Left renal cortex interstitium (tissue), 4 donors: ENCODE measurements at regions not wholly inside any gene's neighbourhood (a gene's known extent, or its start where the extent isn't known, plus 50 kb on each side); places are given as distances from the start of the nearest gene placed in this dataset.

Experiments used
- DNase-seq, 4 donors: peaks; one replicate each; pipeline ENCODE4 v3.0.0-alpha.2; 2013; ENCODE audit warnings: low read depth in 4 of 4, low spot score in 2 of 4, missing footprints in 1 of 4

DNA sequence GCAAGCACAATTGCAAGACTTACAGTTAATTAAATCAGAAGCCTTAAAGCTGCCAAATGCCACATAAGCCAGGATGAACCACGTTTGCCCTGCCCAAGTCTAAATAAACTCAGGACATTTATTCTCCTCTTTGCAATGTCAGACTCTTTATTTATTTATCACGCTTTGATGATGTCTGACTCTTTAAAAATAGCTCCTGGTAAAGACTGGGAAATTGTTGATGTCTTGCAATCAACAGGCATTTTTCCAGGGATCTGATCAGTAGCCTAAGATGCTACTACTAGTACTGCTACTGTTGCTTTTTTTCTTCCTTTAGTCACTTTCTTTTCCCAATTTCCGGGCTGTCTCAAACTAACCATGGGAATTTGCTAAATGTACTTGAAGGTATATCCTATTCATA, 365.8 kb upstream of the MARCKS start:
- no peak for DNase-seq

DNA sequence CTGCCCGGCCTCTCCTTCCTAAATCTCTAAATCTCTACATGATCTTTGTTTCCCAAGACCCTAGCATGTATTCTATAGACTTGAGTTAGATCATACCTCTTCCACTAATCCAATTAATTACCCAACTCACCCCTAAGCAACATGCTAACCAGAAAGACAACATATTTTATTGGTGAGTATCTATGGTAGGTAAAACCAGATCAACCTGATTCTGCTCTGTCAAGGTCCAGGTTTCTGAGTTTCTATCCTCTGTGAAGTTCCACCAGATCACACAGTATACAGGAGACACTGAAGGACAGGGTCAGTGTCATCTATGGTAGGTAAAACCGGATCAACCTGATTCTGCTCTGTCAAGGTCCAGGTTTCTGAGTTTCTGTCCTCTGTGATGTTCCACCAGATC, 363.2 kb upstream of the MARCKS start:
- DNase-seq: no peak

DNA sequence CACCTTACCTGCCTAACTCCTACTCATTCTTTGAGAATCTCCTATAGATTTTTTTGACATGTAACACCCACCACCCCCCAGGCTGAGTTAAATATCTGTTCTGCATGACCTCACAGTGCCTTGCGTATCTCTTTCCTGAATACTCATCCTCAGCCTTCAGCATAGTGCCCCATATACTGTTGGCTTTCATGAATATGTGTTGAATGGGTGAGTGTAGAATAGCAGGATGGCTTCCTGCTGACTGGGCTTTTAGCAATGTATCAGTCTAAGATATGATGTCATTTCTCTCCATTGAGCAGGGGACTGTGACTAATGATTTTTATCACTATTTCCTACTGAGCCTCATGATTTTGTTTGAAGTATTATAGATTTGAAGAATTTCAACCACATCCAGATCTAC, 361.6 kb upstream of the MARCKS start:
- DNase-seq: no peak

DNA sequence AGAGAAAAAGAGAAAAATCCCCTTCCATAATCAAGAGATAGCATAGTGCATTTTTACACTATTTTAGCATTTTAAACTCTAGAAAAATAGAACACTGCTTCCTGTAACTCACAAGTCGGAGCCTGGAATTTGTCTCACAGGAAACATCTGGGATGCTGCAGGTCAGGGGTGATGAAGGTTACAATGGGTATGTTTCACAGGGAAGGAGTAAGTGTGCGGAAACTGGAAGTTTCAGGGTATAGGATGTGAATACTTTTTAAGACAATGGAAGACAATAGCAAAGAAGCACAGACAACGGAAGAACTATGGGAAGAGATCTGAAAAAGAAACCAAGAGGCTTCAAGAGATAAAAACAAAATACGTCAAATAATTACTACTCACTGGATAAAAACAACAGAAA, 361.0 kb upstream of the MARCKS start:
- no peak for DNase-seq

DNA sequence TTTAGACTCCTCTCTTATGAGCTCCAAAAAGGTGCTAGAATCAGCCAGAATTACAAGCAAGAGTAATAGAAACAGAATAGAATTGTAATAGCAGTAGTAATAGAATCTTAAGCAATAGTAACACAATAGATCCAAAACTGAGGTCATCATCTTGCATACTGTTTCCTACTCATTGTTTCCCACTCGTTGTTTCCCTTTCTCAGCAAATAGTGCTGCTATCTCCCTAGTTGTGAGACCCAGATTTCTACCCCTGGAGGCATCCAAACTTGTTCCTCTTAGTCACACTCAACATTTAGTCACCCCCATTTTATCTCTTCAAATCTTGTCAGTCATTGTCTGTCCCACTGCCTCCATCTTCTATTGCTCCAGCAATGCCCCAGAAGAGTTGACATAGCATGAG, 356.9 kb upstream of the MARCKS start:
- no peak for DNase-seq

DNA sequence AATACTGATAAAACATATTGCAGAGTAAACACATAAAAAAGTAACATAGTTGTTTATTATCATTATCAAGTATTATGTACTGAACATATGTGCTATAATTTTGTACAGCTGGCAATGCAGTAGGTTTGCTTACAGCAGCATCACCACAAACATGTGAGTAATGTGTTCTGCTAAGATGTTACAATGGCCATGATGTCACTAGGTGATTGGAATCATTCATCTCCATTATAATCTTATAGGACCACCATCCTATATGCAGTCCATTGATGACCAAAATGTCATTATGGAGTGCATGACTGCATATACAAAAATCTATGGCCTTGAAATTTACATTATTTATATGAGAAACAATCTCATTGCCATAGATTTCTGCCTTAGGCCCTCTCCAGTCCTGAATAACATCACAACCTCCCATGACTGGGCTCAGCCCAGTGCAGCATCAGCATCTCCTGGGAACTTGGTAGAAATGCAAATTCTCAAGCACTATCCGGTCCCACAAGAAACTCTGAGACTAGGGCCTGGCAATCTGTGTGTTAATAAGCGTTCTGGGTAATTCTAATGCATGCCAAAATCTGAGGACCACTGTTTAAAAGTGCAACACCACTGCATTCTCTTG, 352.0 kb upstream of the MARCKS start:
- DNase-seq: no peak

DNA sequence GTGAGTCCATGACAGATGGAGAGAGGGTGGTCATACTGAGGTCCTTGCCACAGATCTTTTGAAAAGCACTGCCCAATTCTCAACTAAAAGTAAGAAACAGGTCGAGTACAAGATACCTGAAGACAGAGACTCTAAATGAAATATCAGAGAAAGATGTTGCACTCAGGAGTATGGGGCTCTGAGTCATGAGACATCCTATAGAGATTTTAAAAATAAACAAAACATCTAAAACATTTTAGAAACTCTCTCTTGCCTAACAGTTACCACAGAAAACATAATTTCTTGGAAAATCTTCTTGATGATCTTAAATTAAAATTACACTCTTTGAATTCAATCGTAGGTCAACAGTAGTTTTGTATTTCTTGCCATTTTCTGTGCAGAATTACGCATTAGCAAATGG, 348.9 kb upstream of the MARCKS start:
- no peak for DNase-seq

DNA sequence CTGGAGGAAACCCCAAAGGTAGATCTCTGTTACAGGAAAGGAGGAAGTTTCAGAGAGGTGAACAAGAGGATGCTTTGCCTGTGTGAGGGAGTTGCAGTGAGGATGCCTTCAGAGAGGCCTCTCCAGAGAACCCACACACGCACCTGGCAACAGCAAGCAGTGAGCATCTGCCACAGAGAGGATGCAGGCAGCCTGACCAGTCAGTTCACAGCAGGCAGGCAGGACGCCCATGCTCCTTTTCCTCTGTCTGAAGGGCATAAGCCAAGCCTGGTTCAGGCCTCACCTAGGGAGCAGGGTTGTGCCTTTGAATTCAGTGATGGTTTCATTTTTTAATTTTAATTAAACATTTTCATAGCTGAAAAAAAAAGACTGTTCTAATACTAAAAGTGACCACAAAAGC, 346.0 kb upstream of the MARCKS start:
- DNase-seq: no peak

DNA sequence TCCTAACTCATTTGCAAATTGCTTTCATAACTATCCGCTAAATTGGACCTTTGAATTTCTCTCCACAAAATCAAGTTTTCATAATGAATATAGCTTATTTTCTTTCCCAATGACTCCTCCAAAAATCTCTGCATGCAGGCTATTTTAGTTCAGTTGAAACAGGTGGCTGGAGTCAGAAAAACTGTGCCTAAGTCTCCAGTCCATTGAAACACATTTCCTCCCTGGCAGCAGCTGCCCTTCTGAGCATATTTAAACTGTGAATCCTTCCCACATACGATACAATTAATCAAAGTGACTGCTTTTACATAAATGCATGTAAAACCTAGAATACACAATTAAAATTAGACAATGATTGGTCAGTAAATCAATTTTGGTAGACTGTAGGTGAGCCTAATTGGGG, 344.6 kb upstream of the MARCKS start:
- no peak for DNase-seq

DNA sequence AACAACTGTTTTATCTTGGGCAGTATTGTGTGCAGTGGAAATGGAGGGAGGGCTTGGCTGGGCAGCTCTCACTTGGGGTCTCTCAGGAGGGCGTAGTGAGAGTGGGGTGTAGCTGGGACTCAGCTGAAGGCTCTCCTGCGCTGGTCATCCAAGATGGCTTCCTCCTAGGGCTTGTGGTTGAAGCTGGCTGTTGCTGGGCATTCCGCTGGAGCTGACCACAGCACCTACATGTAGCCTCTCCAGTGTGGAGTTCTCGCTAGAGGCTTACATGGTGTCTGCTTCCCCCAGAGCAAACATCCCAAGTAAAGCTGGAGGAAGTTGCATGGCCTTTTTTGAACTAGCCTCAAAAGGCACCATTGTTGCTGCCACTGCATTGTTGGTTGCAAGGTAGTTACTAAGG, 344.1 kb upstream of the MARCKS start:
- DNase-seq: no peak

DNA sequence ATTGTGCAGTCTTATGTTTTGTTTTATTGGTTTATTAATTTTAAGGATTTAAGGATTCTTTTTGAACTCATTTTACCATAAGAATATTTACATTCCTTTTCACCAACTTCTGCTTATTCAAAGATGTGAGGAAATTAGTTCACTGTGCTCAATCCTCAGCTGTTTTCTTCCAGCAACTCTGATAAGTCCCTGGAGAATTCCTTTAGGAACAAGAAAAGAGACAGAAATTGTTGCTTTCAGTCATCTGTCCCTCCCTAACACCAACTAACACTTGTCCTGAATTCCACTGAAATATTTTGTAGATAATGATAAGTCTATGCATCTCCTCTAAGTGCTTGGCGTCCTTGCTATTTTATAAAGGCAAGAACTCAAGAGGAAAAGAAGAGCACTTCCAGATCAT, 334.8 kb upstream of the MARCKS start:
- no peak for DNase-seq

DNA sequence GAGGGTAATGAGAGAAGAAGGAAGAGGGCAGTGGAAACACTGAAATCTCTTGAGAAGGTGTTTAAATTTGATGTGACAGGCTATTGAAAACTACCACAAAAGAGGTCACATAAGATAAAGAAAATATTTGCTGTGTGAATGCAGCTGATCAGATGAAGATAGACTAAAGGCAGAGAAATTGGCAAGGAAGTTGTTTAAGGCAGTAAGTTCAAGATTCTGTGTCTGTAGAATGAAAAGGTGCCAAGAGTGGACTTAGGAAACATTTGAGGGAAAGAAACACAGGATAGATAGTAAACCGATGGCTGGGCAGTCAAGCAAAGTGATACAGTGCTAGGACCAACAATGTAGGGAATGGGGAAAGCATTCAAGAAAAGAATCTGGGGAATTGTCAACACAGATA, 332.3 kb upstream of the MARCKS start:
- DNase-seq: no peak

DNA sequence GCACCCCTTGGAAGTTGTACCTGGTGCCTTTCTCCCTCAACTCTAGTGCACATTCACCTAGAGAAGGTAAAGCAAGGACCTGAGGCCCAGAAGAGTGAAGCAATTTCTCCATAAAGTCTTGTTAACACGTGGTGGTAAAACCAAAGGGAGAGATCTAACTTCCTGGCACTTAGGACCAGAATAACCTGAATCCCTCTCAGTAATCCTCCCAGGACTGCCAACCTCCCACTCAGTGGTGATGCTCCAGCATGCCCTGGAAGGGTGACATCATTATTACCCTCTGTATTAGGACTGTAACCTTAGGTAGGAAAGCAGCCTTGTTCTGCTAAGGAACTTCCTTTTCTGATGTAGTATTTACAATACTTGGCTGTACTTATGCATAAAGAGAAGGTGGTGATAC, 330.6 kb upstream of the MARCKS start:
- no peak for DNase-seq

DNA sequence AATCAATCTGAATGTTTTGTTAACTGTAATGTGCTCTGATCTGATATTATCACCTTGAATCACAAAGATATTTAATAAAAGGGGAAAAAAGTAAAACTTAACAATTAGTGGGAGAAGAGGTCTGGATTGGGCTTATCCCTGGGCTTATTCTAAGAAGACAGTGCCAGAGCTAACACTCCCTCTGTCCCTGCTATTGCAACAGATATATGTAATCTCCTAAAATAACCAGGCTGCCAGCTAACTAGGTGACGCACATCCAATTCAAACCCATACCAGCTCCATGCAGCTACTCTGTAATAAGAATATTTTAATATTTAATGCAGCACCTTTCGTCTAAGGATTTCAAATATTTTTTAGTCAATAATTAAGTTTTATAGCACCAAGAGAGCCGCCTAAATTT, 330.1 kb upstream of the MARCKS start:
- no peak for DNase-seq

DNA sequence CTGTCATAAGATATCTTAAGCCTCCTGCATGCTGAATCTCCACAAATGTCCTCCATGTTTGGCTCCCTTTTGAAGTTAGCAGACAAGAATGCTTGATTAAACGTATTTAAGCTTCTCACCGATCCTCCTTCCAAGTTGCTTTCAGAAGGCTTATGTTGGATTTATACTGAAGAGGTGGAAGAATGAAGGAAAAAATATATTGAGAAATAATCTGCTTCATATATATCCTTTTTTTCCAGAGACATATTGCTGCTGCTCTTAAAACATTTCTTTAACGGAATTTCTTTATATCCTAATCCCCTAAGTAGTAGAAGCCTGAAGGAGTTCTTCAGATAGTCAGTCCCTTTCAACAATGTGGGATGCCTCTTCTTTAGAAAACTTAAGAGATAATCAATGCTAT, 329.0 kb upstream of the MARCKS start:
- no peak for DNase-seq

DNA sequence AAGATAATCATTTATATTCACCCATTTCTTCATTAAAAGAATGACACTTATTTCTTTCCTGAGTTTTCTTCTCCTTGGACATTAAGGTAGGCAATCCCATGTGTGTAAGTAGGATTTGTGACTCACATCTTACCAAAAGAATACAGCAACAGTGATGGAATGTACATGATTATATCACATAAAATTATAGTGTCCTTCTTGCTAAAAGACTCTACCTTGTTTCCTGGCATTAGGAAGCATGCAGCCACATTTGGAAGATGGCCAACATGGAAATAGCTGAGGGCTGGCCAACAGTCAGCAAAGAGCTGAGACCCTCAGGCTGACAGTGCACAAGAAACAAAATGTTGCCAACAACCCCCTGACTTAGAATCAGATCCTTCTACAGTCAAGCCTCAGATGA, 327.9 kb upstream of the MARCKS start:
- no peak for DNase-seq

DNA sequence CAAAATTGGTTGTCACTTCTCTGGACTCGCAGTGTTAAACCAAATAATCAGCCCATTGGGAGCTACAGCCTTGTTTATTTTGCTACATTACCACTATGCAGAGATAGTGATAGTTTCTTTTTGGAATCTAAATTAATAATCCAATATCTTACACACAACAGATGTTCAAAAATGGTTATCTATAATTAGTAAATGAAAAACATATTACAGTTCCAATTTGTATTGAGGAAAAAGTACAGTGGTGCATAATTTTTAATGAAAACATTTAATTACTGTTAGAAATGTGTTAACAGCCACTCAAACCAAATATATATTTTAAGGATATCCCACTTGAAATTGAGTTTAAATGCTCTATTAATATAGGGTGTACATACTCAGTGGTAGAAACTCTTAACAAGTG, 327.3 kb upstream of the MARCKS start:
- DNase-seq: no peak

DNA sequence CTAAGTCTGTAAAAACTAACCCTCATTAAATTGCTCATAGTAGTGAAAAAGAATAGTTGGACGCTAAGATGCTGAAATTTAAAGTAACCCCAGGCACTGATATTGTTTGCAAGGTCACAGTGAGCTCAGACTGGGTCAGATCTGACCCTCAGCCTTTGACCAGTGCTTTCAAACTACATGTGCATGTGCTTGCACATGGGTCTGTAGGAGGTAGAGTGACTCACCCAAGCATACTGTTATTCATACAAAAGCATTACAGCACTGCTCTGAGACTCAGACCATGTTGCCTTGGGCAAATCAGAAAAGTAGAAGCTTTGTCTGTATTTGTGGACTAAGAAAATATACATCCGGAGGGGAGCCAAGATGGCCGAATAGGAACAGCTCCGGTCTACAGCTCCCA, 326.4 kb upstream of the MARCKS start:
- no peak for DNase-seq

DNA sequence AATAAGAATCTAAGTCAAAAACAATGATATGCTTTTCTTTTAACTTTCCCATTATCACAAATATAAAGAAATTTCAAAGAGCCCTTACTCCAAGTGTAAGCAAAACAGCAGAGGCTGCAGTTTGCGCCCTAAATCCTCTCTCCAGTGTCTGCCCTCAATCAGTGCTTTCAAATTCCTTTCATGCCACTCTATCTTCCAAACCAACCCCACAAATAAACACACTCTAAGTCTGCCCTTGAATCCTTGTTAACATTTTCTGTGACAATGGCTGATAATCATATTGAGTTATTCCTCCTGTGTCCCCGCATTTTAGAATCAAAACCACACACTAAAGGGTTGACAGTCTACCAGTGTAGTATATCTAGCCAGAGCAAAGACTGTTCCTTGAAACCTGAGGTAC, 317.9 kb upstream of the MARCKS start:
- DNase-seq: no peak

DNA sequence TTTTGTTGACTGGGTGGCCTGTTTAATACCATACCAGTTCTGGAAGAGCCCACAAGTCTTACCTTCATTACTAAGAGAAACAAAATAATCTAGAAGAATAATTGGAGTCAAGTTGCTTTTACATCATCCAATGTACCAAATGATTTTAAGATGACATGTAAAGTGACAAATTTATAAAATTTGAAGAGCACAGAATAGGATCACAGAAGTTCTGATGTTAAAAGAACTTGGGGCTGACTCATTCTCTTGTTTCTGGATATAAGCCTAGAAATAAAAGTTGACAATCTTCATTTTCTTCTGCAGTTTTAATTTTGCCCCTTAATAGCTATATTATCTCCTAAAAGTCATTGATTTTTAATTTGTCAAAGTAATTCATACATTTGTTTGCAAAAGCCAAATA, 317.5 kb upstream of the MARCKS start:
- DNase-seq: no peak

DNA sequence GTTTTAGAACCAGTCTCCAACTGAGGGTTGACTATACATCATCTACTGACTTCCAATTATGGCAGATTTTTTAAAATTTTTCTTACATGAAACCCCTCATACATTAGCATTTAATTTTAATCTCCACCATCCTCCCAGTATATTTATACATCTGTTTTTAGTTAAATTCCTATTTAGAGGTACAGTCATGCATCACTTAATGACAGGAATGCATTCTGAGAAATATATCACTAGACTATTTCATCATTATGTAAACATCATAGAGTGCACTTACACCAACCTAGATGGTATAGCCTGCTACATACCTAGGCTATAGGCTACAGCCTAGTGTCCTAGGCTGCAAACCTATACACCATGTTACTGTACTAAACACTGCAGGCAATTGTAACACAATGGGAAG, 316.7 kb upstream of the MARCKS start:
- no peak for DNase-seq

DNA sequence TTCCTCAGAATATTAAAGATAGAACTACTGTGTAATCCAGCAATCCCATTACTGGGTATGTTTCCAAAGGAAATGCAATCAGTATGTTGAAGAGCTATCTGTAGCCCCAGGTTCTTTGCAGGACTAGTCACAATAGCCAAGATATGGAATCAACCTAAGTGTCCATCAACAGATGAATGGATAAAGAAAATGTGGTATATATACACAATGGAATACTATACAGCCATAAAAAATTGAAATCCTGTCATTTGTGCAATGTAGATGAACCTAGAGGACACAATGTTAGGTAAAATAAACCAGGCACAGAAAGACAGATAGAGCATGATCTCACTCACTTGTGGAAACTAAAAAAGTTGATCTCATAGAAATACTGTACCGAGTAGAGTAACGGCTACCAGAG, 306.0 kb upstream of the MARCKS start:
- DNase-seq: no peak

DNA sequence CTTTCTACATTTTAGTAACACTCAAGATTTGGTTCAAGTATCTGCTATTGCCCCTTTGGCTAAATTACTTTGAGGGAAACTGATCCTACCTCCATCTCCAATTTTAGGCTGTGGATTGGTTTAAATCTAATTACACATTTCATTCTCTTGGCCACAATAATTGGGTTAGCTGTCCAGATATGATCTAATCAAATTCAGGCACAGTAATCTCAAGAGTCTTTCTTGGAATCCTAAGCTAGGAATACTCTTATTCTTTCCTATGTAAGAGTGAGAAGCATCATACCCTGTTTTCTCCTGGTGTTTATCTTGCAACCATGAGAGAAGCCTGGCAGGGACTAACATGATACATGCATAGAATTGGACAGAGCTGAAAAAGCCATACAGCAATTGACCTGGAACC, 300.4 kb upstream of the MARCKS start:
- DNase-seq: no peak

DNA sequence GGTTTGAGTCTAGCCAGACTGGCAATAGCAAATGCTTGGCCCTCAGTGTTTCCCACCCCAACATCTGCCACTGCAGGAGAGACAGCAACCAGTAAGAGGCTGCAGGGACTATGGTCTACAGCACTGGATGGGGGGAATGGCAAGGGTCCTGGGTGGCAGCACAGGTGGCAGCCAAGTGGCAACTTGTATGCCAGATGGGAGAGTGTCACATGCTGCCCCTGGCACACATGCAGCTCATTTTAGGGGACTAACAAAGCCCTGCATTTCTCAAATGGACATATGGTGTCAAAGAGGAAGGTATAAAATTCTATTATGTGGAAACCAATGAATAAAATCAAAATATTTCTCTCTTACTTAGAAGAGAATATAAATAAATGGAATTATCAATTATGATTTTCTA, 298.7 kb upstream of the MARCKS start:
- DNase-seq: no peak
